K562 (cell line): ENCODE measurements at regions not wholly inside any gene's neighbourhood (a gene's known extent, or its start where the extent isn't known, plus 50 kb on each side); places are given as distances from the start of the nearest gene placed in this dataset.

Experiments used
- CTCF ChIP-seq, 3 experiments: IDR thresholded peaks in 2 of 3; conservative IDR thresholded peaks in 1 of 3; 2 replicates each; pipeline ENCODE4 v1.5.1; 2011 to 2012; ENCODE audit warnings: low read length in 3 of 3, mild to moderate bottlenecking in 3 of 3, control low read depth in 2 of 3, improper control_type of control experiment in 1 of 3, inconsistent platforms in 1 of 3, low read depth in 1 of 3, mixed read lengths in 1 of 3, moderate library complexity in 1 of 3; ENCODE audit not compliant: insufficient read depth in 2 of 3
- GABPB1 ChIP-seq: sonication (generic); formaldehyde crosslinking; IDR thresholded peaks from 2 replicates; pipeline ENCODE4 v1.8.0; 2022; ENCODE audit warnings: mild to moderate bottlenecking, missing genetic modification reagents
- HES1 ChIP-seq: fragments of 450-650 bp; IDR thresholded peaks from 2 replicates; pipeline ENCODE4 v1.6.1; 2016; ENCODE audit warnings: low read depth, mild to moderate bottlenecking, moderate library complexity
- RNF219 ChIP-seq: fragments of 250-450 bp; sonication (Bioruptor Pico); IDR thresholded peaks from 2 replicates; pipeline ENCODE4 v1.5.0; 2022; ENCODE audit warnings: mild to moderate bottlenecking
- SIN3A ChIP-seq, 2 experiments: fragments of 150-350 bp in 1 of 2; IDR thresholded peaks; 2 replicates each; pipeline ENCODE4 v1.6.1; 2011 to 2016; ENCODE audit warnings: borderline replicate concordance in 2 of 2, low read depth in 2 of 2, low read length in 2 of 2, mild to moderate bottlenecking in 2 of 2, moderate library complexity in 2 of 2; ENCODE audit not compliant: control insufficient read depth in 1 of 2
- SMC3 ChIP-seq: conservative IDR thresholded peaks from 2 replicates; pipeline ENCODE4 v1.6.1; 2011; ENCODE audit warnings: low read depth, low read length, improper control_type of control experiment; ENCODE audit not compliant: insufficient read depth
- TBP ChIP-seq: optimal IDR thresholded peaks from 2 replicates; pipeline ENCODE3; 2011; ENCODE audit warnings: low read depth, low read length, improper control_type of control experiment
- ZNF143 ChIP-seq: sonication (generic); formaldehyde crosslinking; IDR thresholded peaks from 2 replicates; pipeline ENCODE4 v1.9.0; 2022; ENCODE audit warnings: mild to moderate bottlenecking, missing genetic modification reagents
- ZNF766 ChIP-seq: fragments of 200-800 bp; sonication (Bioruptor generic); conservative IDR thresholded peaks from 2 replicates; pipeline ENCODE4 v1.6.1; 2016; ENCODE audit warnings: missing genetic modification characterization, missing compliant biosample characterization

GRCh38 chr3:151979906-151980305 lies 106.5 kb downstream of the SUCNR1 start:
- TF ChIP-seq RNF219 (CRISPR knock-in tag) = no peak
- TF ChIP-seq HES1 = no peak
- no peak for TF ChIP-seq CTCF (IDR thresholded peaks at IDR 0.05 in 2 of 3, conservative IDR thresholded peaks at IDR 0.05 in 1 of 3; ENCODE audit: insufficient read depth in 2 of 3, low read depth in 1 of 3, low read length in 3 of 3)
- TF ChIP-seq ZNF143 (CRISPR knock-in tag) = no peak
- no peak for TF ChIP-seq TBP
- no peak for TF ChIP-seq SMC3
- TF ChIP-seq GABPB1 = no peak
- no peak for TF ChIP-seq SIN3A (IDR thresholded peaks at IDR 0.05; ENCODE audit: borderline replicate concordance in 2 of 2, control insufficient read depth in 1 of 2, low read depth in 2 of 2, low read length in 2 of 2)
- no peak for TF ChIP-seq ZNF766 (CRISPR knock-in tag)
